A549 (cell line): ENCODE measurements at regions not wholly inside any gene's neighbourhood (a gene's known extent, or its start where the extent isn't known, plus 50 kb on each side); places are given as distances from the start of the nearest gene placed in this dataset.

Experiments used
- ATAC-seq, 2 experiments: fragments of 200-7000 bp in 1 of 2; fragments of >200 bp in 1 of 2; cut with Nextera tagmentation in 1 of 2; cut with Tn5 transposase in 1 of 2; 3 replicates each; pipeline versions ENCODE4 v1.8.0 to v1.9.1; 2018 to 2020; ENCODE audit warnings: mild to moderate bottlenecking in 1 of 2, moderate library complexity in 1 of 2
- CTCF ChIA-PET: fragments of 300-600 bp; sonication (Branson Sonifier 250); formaldehyde crosslinking; extraction: SDS; loops from one replicate; lab custom pipeline; 2021; ENCODE audit warnings: antibody characterized with exemption, inconsistent platforms; lab: Yijun Ruan, JAX
- POLR2A ChIA-PET: fragments of 350-600 bp; formaldehyde crosslinking; extraction: SDS; loops from one replicate; lab custom pipeline; 2021; ENCODE audit warnings: antibody characterized with exemption, inconsistent platforms; lab: Yijun Ruan, JAX
- DNase-seq, 2 experiments: peaks; one replicate each; pipeline versions ENCODE4 v3.0.0 to v3.0.0-alpha.2; 2011 to 2016; ENCODE audit warnings: low read depth in 1 of 2, low spot score in 1 of 2
- FAIRE-seq: peaks from 2 replicates; lab custom pipeline; 2011; peaks lifted over from hg19 to GRCh38; lab: Jason Lieb, UNC
- H3K27ac ChIP-seq, 2 experiments: fragments of >200 bp; sonication (Bioruptor Twin); formaldehyde crosslinking; 3 replicates each; pipeline ENCODE4 v1.5.1; 2016 to 2017
- H3K4me1 ChIP-seq: fragments of >200 bp; sonication (Bioruptor Twin); formaldehyde crosslinking; 3 replicates; pipeline ENCODE4 v1.6.1; 2016
- H3K4me2 ChIP-seq: fragments of >200 bp; sonication (Bioruptor Twin); formaldehyde crosslinking; 3 replicates; pipeline ENCODE4 v1.6.1; 2016
- H3K4me3 ChIP-seq: fragments of >200 bp; sonication (Bioruptor Twin); formaldehyde crosslinking; 3 replicates; pipeline ENCODE4 v1.5.1; 2016
- H3K9me3 ChIP-seq: fragments of >200 bp; sonication (Bioruptor Twin); formaldehyde crosslinking; 3 replicates; pipeline ENCODE4 v1.6.1; 2016
- CEBPB ChIP-seq, 2 experiments: fragments of >200 bp in 1 of 2; sonication (Bioruptor Twin) in 1 of 2; formaldehyde crosslinking in 1 of 2; IDR thresholded peaks; 2 replicates each; pipeline ENCODE4 v1.6.1; 2012 to 2016
- EHF ChIP-seq: fragments of 250-450 bp; sonication (Bioruptor Pico); IDR thresholded peaks from 2 replicates; pipeline ENCODE4 v1.5.0; 2020; ENCODE audit warnings: mild to moderate bottlenecking
- EHMT2 ChIP-seq: fragments of 200-600 bp; sonication (generic); IDR thresholded peaks from 2 replicates; pipeline ENCODE4 v1.6.1; 2016; ENCODE audit warnings: antibody characterized with exemption, low read depth, mild to moderate bottlenecking, moderate library complexity
- ESRRA ChIP-seq: fragments of 150-350 bp; IDR thresholded peaks from 2 replicates; pipeline ENCODE4 v1.6.1; 2014; ENCODE audit warnings: mild to moderate bottlenecking, low read length, borderline replicate concordance
- FOSL2 ChIP-seq, 2 experiments: fragments of 450-650 bp in 1 of 2; fragments of >200 bp in 1 of 2; sonication (Bioruptor Twin) in 1 of 2; formaldehyde crosslinking; IDR thresholded peaks; 2 replicates each; pipeline versions ENCODE4 v1.5.0 to v1.6.1; 2016 to 2020; ENCODE audit warnings: mild to moderate bottlenecking in 1 of 2, moderate library complexity in 1 of 2
- HDAC2 ChIP-seq: fragments of 200-600 bp; sonication (generic); IDR thresholded peaks from 2 replicates; pipeline ENCODE4 v1.6.1; 2016
- HOXA7 ChIP-seq: fragments of 250-450 bp; sonication (Bioruptor Pico); IDR thresholded peaks from 2 replicates; pipeline ENCODE4 v1.5.0; 2020; ENCODE audit warnings: mild to moderate bottlenecking, moderate library complexity
- HOXB13 ChIP-seq: fragments of 250-450 bp; sonication (Bioruptor Pico); IDR thresholded peaks from 2 replicates; pipeline ENCODE4 v1.5.0; 2020; ENCODE audit warnings: low read depth, mild to moderate bottlenecking, moderate library complexity
- HOXB5 ChIP-seq: fragments of 250-450 bp; sonication (Bioruptor Pico); IDR thresholded peaks from 2 replicates; pipeline ENCODE4 v1.5.0; 2020; ENCODE audit warnings: mild to moderate bottlenecking, moderate library complexity
- JUN ChIP-seq, 2 experiments: fragments of >200 bp; sonication (Bioruptor Twin); formaldehyde crosslinking; IDR thresholded peaks; 2 replicates in 1 of 2; 3 replicates in 1 of 2; pipeline ENCODE4 v1.6.1; 2016 to 2017
- JUNB ChIP-seq: fragments of >200 bp; sonication (Bioruptor Twin); formaldehyde crosslinking; IDR thresholded peaks from 2 replicates; pipeline ENCODE4 v1.6.1; 2016
- MAZ ChIP-seq: fragments of 150-350 bp; IDR thresholded peaks from 2 replicates; pipeline ENCODE4 v1.6.1; 2014; ENCODE audit warnings: antibody characterized with exemption, low read depth, low read length, borderline replicate concordance
- MYC ChIP-seq: IDR thresholded peaks from 2 replicates; pipeline ENCODE4 v1.6.1; 2012; ENCODE audit warnings: mild to moderate bottlenecking, inconsistent platforms, low read length, improper control_type of control experiment, borderline replicate concordance
- NPAS2 ChIP-seq: fragments of 250-450 bp; sonication (Bioruptor Pico); IDR thresholded peaks from 2 replicates; pipeline ENCODE4 v1.8.0; 2022; ENCODE audit warnings: mild to moderate bottlenecking, moderate library complexity, borderline replicate concordance
- POLR2AphosphoS2 ChIP-seq: conservative IDR thresholded peaks from 2 replicates; pipeline ENCODE4 v1.6.1; 2012; ENCODE audit warnings: low read length, improper control_type of control experiment, inconsistent platforms
- RARB ChIP-seq: fragments of 250-450 bp; sonication (Bioruptor Pico); IDR thresholded peaks from 2 replicates; pipeline ENCODE4 v1.8.0; 2021; ENCODE audit warnings: mild to moderate bottlenecking, moderate library complexity
- RFX5 ChIP-seq: fragments of 450-650 bp; IDR thresholded peaks from 2 replicates; pipeline ENCODE4 v1.7.1; 2014; ENCODE audit warnings: antibody characterized with exemption, mild to moderate bottlenecking, moderate library complexity
- SREBF2 ChIP-seq: fragments of 450-650 bp; IDR thresholded peaks from 2 replicates; pipeline ENCODE4 v1.6.1; 2014; ENCODE audit warnings: mild to moderate bottlenecking, moderate library complexity
- TP53 ChIP-seq: fragments of 250-450 bp; sonication (Bioruptor Pico); IDR thresholded peaks from 2 replicates; pipeline ENCODE4 v1.5.0; 2021; ENCODE audit warnings: mild to moderate bottlenecking, moderate library complexity
- ZFP36 ChIP-seq: fragments of 450-650 bp; IDR thresholded peaks from 2 replicates; pipeline ENCODE4 v1.6.1; 2014; ENCODE audit warnings: borderline replicate concordance; ENCODE audit not compliant: partially characterized antibody
- WGBS: methylation state at CpG from one replicate; pipeline ENCODE4 v1.1.6; 2017; ENCODE audit errors: missing lambda C conversion rate; 5-methylcytosine and 5-hydroxymethylcytosine counted together
- TF ChIP-seq, protein P1 (sequence below): IDR thresholded peaks from 2 replicates; pipeline ENCODE4 v1.6.1; 2012
- TF ChIP-seq, protein P2 (sequence below): fragments of >200 bp; sonication (Bioruptor Twin); formaldehyde crosslinking; IDR thresholded peaks from 3 replicates; pipeline ENCODE4 v1.6.1; 2016
- TF ChIP-seq, protein P3 (sequence below): fragments of 250-450 bp; sonication (Bioruptor Pico); IDR thresholded peaks from 2 replicates; pipeline ENCODE4 v1.5.0; 2021; ENCODE audit warnings: mild to moderate bottlenecking, moderate library complexity, borderline replicate concordance
- TF ChIP-seq, protein P4 (sequence below): fragments of 250-450 bp; sonication (Bioruptor Pico); IDR thresholded peaks from 2 replicates; pipeline ENCODE4 v1.5.0; 2020; ENCODE audit warnings: low read depth, mild to moderate bottlenecking, moderate library complexity
- TF ChIP-seq, protein P5 (sequence below): fragments of 450-650 bp; IDR thresholded peaks from 2 replicates; pipeline ENCODE4 v1.6.1; 2014; ENCODE audit warnings: antibody characterized with exemption
- TF ChIP-seq, protein P6 (sequence below): fragments of 150-350 bp; IDR thresholded peaks from 2 replicates; pipeline ENCODE4 v1.6.1; 2014; ENCODE audit warnings: low read depth, mild to moderate bottlenecking, low read length

DNA sequence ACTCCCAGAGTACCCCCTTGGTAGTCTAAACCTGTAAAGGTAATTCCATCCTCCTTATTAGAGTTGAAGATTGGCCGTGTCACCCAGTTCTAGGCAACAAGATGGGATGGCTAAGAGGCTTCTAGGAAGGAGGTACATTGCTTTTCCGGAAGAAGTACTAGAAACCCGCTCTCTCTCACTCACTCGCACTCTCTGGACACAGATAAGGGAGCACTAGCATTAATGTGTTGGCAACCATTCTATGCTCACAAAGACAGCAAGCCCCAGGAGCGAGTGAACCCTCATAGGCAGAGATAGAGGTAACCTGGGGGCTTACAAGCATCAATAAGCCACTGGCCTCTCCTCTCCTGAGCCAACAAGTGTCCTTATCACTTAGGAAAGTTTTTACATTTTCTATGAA, 503.2 kb upstream of the JARID2 start:
- H3K27ac ChIP-seq, result peak overlapping the region; percentile 94 to 98
- 92% methylated on average over 5 of the region's 5 CpGs for WGBS
- ChIA-PET CTCF (no interaction called here), POLR2A (no interaction called here)
- TF ChIP-seq RARB (CRISPR knock-in tag) (no peak), MYC (no peak), TP53 (CRISPR knock-in tag) (no peak), ESRRA (no peak), ZFP36 (no peak)
- TF ChIP-seq, protein P1, sequence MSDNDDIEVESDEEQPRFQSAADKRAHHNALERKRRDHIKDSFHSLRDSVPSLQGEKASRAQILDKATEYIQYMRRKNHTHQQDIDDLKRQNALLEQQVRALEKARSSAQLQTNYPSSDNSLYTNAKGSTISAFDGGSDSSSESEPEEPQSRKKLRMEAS, result no peak
- peaks cover 21% of the 10 kb centered on the region for H3K4me1 ChIP-seq
- ATAC-seq, result no peak
- FAIRE-seq, result no peak
- no peak overlapping the region for H3K4me3 ChIP-seq
- peak overlapping the region; percentile 76 for H3K4me2 ChIP-seq
- no peaks in the 10 kb centered on the region; the same call in 2 of the 3 replicates for H3K9me3 ChIP-seq
- DNase-seq, result no peak

DNA sequence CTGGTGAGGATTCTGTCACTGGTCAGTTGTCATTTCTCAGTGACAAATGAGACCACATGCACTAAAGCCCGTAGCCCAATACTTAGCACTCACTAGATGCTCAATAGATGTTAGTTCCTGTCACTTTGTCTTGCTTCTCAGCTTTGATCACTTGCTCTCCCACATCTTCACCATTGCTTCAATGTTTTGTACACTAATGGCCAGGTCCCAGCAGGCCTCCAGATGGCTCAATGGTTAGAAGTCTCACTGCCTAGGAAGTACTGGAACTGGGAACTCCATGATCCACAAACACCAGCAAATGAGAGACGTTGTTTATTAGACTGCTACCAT, 502.8 kb upstream of the JARID2 start:
- WGBS, result 39% methylated on average over 2 of the region's 2 CpGs
- Histone ChIP-seq H3K4me3 (no peak overlapping the region), H3K4me2 (peak overlapping the region; percentile 76)

DNA sequence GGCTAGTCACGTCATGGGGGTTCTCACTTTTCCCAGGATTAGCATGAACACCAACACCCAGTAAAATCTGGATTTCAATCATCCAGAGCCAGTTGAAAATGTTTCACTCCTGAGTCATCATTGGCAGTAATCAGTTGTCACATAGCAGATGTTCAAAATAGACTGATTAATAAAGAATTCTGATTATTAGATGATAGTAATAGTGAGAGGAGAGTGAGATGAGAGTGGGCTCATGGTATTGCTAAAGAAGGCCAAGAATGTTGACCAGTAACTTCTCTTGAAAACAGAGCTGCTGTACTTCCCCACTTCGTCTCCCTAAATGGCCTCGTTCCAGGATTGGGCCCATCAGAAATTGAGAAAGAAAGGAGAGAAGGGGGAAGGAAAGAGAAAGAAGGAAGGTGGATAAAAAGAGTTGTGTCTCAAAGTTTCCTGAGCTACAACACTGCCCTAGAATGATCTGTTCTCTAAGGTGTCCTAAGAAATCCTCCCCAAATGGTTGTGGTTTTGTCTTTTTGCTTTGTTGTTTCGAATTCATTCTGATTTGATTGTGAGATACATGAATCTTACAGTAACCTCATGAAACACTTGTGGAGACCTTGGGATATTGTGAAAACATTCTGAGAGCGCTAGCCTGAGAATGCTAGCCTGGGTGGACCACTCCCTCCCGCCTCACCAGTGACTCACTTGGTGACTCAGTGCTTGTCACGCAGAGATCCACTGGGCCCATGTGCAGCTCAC, 502.2 kb upstream of the JARID2 start:
- WGBS, result 2% methylated on average over 7 of the region's 7 CpGs
- FAIRE-seq (peak; percentile 36), DNase-seq (peak; percentile 68 to 94), ATAC-seq (peak; percentile 99 to 100)
- Histone ChIP-seq H3K4me1 (peaks cover 21% of the 10 kb centered on the region), H3K4me2 (peak overlapping the region; percentile 76), H3K4me3 (0 out of 3 replicates have a peak overlapping the region, but pooled peaks have one; percentile 11), H3K27ac (peak overlapping the region; percentile 94 to 98), H3K9me3 (no peaks in the 10 kb centered on the region; the same call in 2 of the 3 replicates)
- CTCF ChIA-PET, result interaction anchor here (0.9 kb wide), 1 partner anchor 14 kb away, joined by 3 read pairs; no protein-coding TSS in a partner anchor
- POLR2A ChIA-PET, result interaction anchor here (0.6 kb wide), 1 partner anchor 502 kb away, joined by 4 read pairs; no protein-coding TSS in a partner anchor
- TF ChIP-seq HOXB13 (CRISPR knock-in tag), result no peak
- peak; percentile 82 for TF ChIP-seq NPAS2
- TF ChIP-seq, protein P2, sequence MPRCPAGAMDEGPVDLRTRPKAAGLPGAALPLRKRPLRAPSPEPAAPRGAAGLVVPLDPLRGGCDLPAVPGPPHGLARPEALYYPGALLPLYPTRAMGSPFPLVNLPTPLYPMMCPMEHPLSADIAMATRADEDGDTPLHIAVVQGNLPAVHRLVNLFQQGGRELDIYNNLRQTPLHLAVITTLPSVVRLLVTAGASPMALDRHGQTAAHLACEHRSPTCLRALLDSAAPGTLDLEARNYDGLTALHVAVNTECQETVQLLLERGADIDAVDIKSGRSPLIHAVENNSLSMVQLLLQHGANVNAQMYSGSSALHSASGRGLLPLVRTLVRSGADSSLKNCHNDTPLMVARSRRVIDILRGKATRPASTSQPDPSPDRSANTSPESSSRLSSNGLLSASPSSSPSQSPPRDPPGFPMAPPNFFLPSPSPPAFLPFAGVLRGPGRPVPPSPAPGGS, result peak; percentile 15; the same call in 1 of the 3 replicates
- TF ChIP-seq SREBF2, result no peak
- no peak for TF ChIP-seq EHMT2
- TF ChIP-seq, protein P3, sequence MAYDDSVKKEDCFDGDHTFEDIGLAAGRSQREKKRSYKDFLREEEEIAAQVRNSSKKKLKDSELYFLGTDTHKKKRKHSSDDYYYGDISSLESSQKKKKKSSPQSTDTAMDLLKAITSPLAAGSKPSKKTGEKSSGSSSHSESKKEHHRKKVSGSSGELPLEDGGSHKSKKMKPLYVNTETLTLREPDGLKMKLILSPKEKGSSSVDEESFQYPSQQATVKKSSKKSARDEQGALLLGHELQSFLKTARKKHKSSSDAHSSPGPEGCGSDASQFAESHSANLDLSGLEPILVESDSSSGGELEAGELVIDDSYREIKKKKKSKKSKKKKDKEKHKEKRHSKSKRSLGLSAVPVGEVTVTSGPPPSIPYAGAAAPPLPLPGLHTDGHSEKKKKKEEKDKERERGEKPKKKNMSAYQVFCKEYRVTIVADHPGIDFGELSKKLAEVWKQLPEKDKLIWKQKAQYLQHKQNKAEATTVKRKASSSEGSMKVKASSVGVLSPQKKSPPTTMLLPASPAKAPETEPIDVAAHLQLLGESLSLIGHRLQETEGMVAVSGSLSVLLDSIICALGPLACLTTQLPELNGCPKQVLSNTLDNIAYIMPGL (CRISPR knock-in tag), result no peak
- peak in 1 of 2 experiments; percentile 69; a peak in 2 of 4 replicates for TF ChIP-seq CEBPB (IDR thresholded peaks at IDR 0.05)
- TF ChIP-seq HOXB5, result no peak
- no peak for TF ChIP-seq HDAC2
- peak; percentile 27 to 85; a peak in 4 of 5 replicates for TF ChIP-seq JUN (IDR thresholded peaks at IDR 0.05)
- TF ChIP-seq POLR2AphosphoS2, result no peak
- peak; percentile 61; the same call in 1 of the 2 replicates for TF ChIP-seq MYC
- TF ChIP-seq RFX5, result no peak
- peak; percentile 96 for TF ChIP-seq FOSL2 (IDR thresholded peaks at IDR 0.05)
- TF ChIP-seq FOSL2 (CRISPR knock-in tag; IDR thresholded peaks at IDR 0.05), result peak; percentile 98
- no peak for TF ChIP-seq RARB (CRISPR knock-in tag)
- TF ChIP-seq, protein P4, sequence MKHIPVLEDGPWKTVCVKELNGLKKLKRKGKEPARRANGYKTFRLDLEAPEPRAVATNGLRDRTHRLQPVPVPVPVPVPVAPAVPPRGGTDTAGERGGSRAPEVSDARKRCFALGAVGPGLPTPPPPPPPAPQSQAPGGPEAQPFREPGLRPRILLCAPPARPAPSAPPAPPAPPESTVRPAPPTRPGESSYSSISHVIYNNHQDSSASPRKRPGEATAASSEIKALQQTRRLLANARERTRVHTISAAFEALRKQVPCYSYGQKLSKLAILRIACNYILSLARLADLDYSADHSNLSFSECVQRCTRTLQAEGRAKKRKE (CRISPR knock-in tag), result no peak
- TF ChIP-seq, protein P5, sequence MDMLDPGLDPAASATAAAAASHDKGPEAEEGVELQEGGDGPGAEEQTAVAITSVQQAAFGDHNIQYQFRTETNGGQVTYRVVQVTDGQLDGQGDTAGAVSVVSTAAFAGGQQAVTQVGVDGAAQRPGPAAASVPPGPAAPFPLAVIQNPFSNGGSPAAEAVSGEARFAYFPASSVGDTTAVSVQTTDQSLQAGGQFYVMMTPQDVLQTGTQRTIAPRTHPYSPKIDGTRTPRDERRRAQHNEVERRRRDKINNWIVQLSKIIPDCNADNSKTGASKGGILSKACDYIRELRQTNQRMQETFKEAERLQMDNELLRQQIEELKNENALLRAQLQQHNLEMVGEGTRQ, result no peak
- no peak for TF ChIP-seq MAZ
- TF ChIP-seq HOXA7, result 0 out of 2 replicates have a peak, but pooled peaks have one; percentile 45
- TF ChIP-seq, protein P6, sequence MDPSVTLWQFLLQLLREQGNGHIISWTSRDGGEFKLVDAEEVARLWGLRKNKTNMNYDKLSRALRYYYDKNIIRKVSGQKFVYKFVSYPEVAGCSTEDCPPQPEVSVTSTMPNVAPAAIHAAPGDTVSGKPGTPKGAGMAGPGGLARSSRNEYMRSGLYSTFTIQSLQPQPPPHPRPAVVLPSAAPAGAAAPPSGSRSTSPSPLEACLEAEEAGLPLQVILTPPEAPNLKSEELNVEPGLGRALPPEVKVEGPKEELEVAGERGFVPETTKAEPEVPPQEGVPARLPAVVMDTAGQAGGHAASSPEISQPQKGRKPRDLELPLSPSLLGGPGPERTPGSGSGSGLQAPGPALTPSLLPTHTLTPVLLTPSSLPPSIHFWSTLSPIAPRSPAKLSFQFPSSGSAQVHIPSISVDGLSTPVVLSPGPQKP, result no peak
- TF ChIP-seq JUNB, result peak; percentile 91
- TF ChIP-seq EHF (CRISPR knock-in tag), result no peak

More for the DNA sequence above, 502.8 kb upstream of the JARID2 start:
- ATAC-seq (no peak), FAIRE-seq (no peak), DNase-seq (no peak)
- Histone ChIP-seq H3K9me3 (no peaks in the 10 kb centered on the region; the same call in 2 of the 3 replicates), H3K4me1 (peaks cover 21% of the 10 kb centered on the region), H3K27ac (peak overlapping the region; percentile 94 to 98)
- POLR2A ChIA-PET, result no interaction called here
- CTCF ChIA-PET, result no interaction called here
- TF ChIP-seq ZFP36, result no peak
- peak; percentile 14; the same call in 1 of the 2 replicates for TF ChIP-seq HOXB13 (CRISPR knock-in tag)
